ENCODE measurements at regions not wholly inside any gene's neighbourhood (a gene's known extent, or its start where the extent isn't known, plus 50 kb on each side); places are given as distances from the start of the nearest gene placed in this dataset.

GRCh38 chr7:84638339-84638697 is 443.7 kb upstream of the SEMA3A start:
- ChIA-PET POLR2A (no interaction called here), CTCF (no interaction called here)
- Histone ChIP-seq H3K4me3 (ENCODE audit: low read length) (no peak overlapping the region), H3K27me3 (ENCODE audit: control insufficient read depth in 2 of 2, insufficient read depth in 2 of 2, low read length in 2 of 2) (no peaks in the 10 kb centered on the region), H3K9me3 (ENCODE audit: control insufficient read depth in 2 of 3, low read length in 3 of 3) (no peaks in the 10 kb centered on the region), H3K27ac (ENCODE audit: low read depth, low read length) (no peak overlapping the region), H3K4me1 (ENCODE audit: control insufficient read depth in 2 of 2, insufficient read depth in 2 of 2, low read length in 2 of 2) (no peaks in the 10 kb centered on the region), H3K36me3 (ENCODE audit: control insufficient read depth in 2 of 3, insufficient read depth in 3 of 3, low read length in 3 of 3) (no peaks in the 10 kb centered on the region)
- no peak for ATAC-seq
- no peaks in the 10 kb centered on the region for H3K27me3 Mint-ChIP-seq
- peaks cover 0 to 12% (median 3%) of the 10 kb centered on the region in 11 donors for H3K9me3 Mint-ChIP-seq
- H3K4me3 Mint-ChIP-seq, result no peak overlapping the region
- intact Hi-C loops (cut with micrococcal nuclease), result no loop called here
- H3K4me1 Mint-ChIP-seq, result no peaks in the 10 kb centered on the region
- no peak overlapping the region for H3K27ac Mint-ChIP-seq
- no peak for DNase-seq
- H3K36me3 Mint-ChIP-seq, result peaks cover 0 to 5% (median 0%) of the 10 kb centered on the region in 5 donors

GRCh38 chr7:84637568-84638338 is 443.2 kb upstream of the SEMA3A start:
- no peaks in the 10 kb centered on the region for H3K36me3 ChIP-seq (ENCODE audit: control insufficient read depth in 2 of 3, insufficient read depth in 3 of 3, low read length in 3 of 3)
- no peaks in the 10 kb centered on the region for H3K27me3 Mint-ChIP-seq
- ATAC-seq (no peak), DNase-seq (no peak)
- peaks cover 0 to 17% (median 6%) of the 10 kb centered on the region in 11 donors for H3K9me3 Mint-ChIP-seq
- H3K27me3 ChIP-seq (ENCODE audit: control insufficient read depth in 2 of 2, insufficient read depth in 2 of 2, low read length in 2 of 2), result no peaks in the 10 kb centered on the region
- POLR2A ChIA-PET, result no interaction called here
- H3K27ac ChIP-seq (ENCODE audit: low read depth, low read length), result no peak overlapping the region
- no peak overlapping the region for H3K4me3 Mint-ChIP-seq
- H3K4me3 ChIP-seq (ENCODE audit: low read length), result no peak overlapping the region
- H3K4me1 Mint-ChIP-seq, result no peaks in the 10 kb centered on the region
- CTCF ChIA-PET, result no interaction called here
- H3K4me1 ChIP-seq (ENCODE audit: control insufficient read depth in 2 of 2, insufficient read depth in 2 of 2, low read length in 2 of 2), result no peaks in the 10 kb centered on the region
- H3K36me3 Mint-ChIP-seq, result peaks cover 0 to 5% (median 0%) of the 10 kb centered on the region in 5 donors
- no peaks in the 10 kb centered on the region for H3K9me3 ChIP-seq (ENCODE audit: control insufficient read depth in 2 of 3, low read length in 3 of 3)
- no peak overlapping the region for H3K27ac Mint-ChIP-seq
- intact Hi-C loops (cut with micrococcal nuclease), result no loop called here

- no peak overlapping the region for H3K4me3 Mint-ChIP-seq
- CTCF ChIA-PET, result no interaction called here
Measured at GRCh38 chr7:84631913-84632312, 437.3 kb upstream of the SEMA3A start.

GRCh38 chr7:84629640-84630318 is 435.2 kb upstream of the SEMA3A start:
- intact Hi-C loops (cut with micrococcal nuclease), result no loop called here
- Histone ChIP-seq H3K4me3 (ENCODE audit: low read length) (no peak overlapping the region), H3K36me3 (ENCODE audit: control insufficient read depth in 2 of 3, insufficient read depth in 3 of 3, low read length in 3 of 3) (no peaks in the 10 kb centered on the region), H3K9me3 (ENCODE audit: control insufficient read depth in 2 of 3, low read length in 3 of 3) (no peaks in the 10 kb centered on the region), H3K4me1 (ENCODE audit: control insufficient read depth in 2 of 2, insufficient read depth in 2 of 2, low read length in 2 of 2) (no peaks in the 10 kb centered on the region), H3K27me3 (ENCODE audit: control insufficient read depth in 2 of 2, insufficient read depth in 2 of 2, low read length in 2 of 2) (no peaks in the 10 kb centered on the region), H3K27ac (ENCODE audit: low read depth, low read length) (no peak overlapping the region)
- peaks cover 0 to 9% (median 2%) of the 10 kb centered on the region in 11 donors for H3K9me3 Mint-ChIP-seq
- no peaks in the 10 kb centered on the region for H3K36me3 Mint-ChIP-seq
- no peak for DNase-seq
- no peaks in the 10 kb centered on the region for H3K4me1 Mint-ChIP-seq
- ChIA-PET POLR2A (interaction anchor here (0.6 kb wide), 1 partner anchor 1841 kb away, joined by 3 read pairs; no protein-coding TSS in a partner anchor), CTCF (no interaction called here)
- no peak overlapping the region for H3K27ac Mint-ChIP-seq
- no peaks in the 10 kb centered on the region for H3K27me3 Mint-ChIP-seq
- H3K4me3 Mint-ChIP-seq, result no peak overlapping the region
- ATAC-seq, result no peak

More at GRCh38 chr7:84631913-84632312, 437.3 kb upstream of the SEMA3A start:
- ATAC-seq (no peak), DNase-seq (no peak)
- H3K36me3 ChIP-seq (ENCODE audit: control insufficient read depth in 2 of 3, insufficient read depth in 3 of 3, low read length in 3 of 3), result no peaks in the 10 kb centered on the region
- Mint-ChIP-seq H3K27ac (no peak overlapping the region), H3K9me3 (peaks cover 0 to 16% (median 6%) of the 10 kb centered on the region in 11 donors), H3K27me3 (no peaks in the 10 kb centered on the region), H3K36me3 (peaks cover 0 to 4% (median 0%) of the 10 kb centered on the region in 5 donors), H3K4me1 (no peaks in the 10 kb centered on the region)
- no peak overlapping the region for H3K27ac ChIP-seq (ENCODE audit: low read depth, low read length)
- H3K4me1 ChIP-seq (ENCODE audit: control insufficient read depth in 2 of 2, insufficient read depth in 2 of 2, low read length in 2 of 2), result no peaks in the 10 kb centered on the region
- H3K4me3 ChIP-seq (ENCODE audit: low read length), result no peak overlapping the region
- POLR2A ChIA-PET, result no interaction called here
- intact Hi-C loops (cut with micrococcal nuclease), result no loop called here
- no peaks in the 10 kb centered on the region for H3K27me3 ChIP-seq (ENCODE audit: control insufficient read depth in 2 of 2, insufficient read depth in 2 of 2, low read length in 2 of 2)
- no peaks in the 10 kb centered on the region for H3K9me3 ChIP-seq (ENCODE audit: control insufficient read depth in 2 of 3, low read length in 3 of 3)

DNA sequence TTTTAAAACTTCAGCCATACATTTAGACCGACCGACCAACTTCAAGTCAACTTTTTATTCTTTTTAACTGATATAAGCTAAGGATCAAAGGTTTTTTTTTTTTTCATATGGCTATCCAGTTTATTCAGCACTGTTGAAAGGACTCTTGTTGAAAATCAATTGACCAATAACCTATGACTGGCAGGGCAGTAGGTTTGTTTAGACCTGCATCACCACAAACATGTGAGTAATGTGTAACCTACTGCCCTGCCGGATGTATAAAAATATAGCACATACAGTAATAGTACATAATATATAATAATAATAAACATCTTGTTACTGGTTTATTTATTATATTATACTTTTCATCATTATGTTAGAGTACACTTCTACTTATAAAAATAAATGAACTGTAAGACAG is 434.6 kb upstream of the SEMA3A start:
- H3K4me1 ChIP-seq (ENCODE audit: control insufficient read depth in 2 of 2, insufficient read depth in 2 of 2, low read length in 2 of 2), result no peaks in the 10 kb centered on the region
- no peaks in the 10 kb centered on the region for H3K4me1 Mint-ChIP-seq
- no peak overlapping the region for H3K4me3 Mint-ChIP-seq
- intact Hi-C loops (cut with micrococcal nuclease), result no loop called here
- no peaks in the 10 kb centered on the region for H3K27me3 ChIP-seq (ENCODE audit: control insufficient read depth in 2 of 2, insufficient read depth in 2 of 2, low read length in 2 of 2)
- DNase-seq (no peak), ATAC-seq (no peak)
- H3K27ac ChIP-seq (ENCODE audit: low read depth, low read length), result no peak overlapping the region
- no peak overlapping the region for H3K4me3 ChIP-seq (ENCODE audit: low read length)
- no peak overlapping the region for H3K27ac Mint-ChIP-seq
- peaks cover 0 to 9% (median 2%) of the 10 kb centered on the region in 11 donors for H3K9me3 Mint-ChIP-seq
- H3K36me3 Mint-ChIP-seq, result no peaks in the 10 kb centered on the region
- ChIA-PET POLR2A (interaction anchor here (0.6 kb wide), 1 partner anchor 1842 kb away, joined by 3 read pairs; no protein-coding TSS in a partner anchor), CTCF (no interaction called here)
- no peaks in the 10 kb centered on the region for H3K9me3 ChIP-seq (ENCODE audit: control insufficient read depth in 2 of 3, low read length in 3 of 3)
- no peaks in the 10 kb centered on the region for H3K36me3 ChIP-seq (ENCODE audit: control insufficient read depth in 2 of 3, insufficient read depth in 3 of 3, low read length in 3 of 3)
- H3K27me3 Mint-ChIP-seq, result no peaks in the 10 kb centered on the region

DNA sequence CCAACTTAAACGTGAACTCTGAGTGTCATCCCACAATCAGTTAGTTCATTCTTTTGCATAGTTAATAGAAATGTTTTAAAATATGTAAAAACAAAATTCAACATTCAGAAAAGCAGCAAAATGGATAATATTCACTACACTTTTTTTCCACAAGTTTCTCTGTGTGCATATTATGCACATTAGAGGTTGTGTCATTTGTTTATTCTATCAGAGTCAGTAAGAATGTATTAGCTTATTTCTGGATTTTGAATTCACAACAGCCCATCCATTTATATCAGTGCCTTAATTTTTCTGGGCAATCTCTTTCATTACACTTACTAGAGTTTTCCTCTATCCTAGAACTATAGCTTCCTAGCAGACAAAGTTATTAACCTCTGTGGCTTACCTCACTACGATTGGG is 432.7 kb upstream of the SEMA3A start:
- no peak overlapping the region for H3K27ac ChIP-seq (ENCODE audit: low read depth, low read length)
- no peaks in the 10 kb centered on the region for H3K27me3 ChIP-seq (ENCODE audit: control insufficient read depth in 2 of 2, insufficient read depth in 2 of 2, low read length in 2 of 2)
- ChIA-PET CTCF (no interaction called here), POLR2A (no interaction called here)
- peaks cover 0 to 3% (median 0%) of the 10 kb centered on the region in 11 donors for H3K9me3 Mint-ChIP-seq
- H3K27ac Mint-ChIP-seq, result no peak overlapping the region
- H3K36me3 ChIP-seq (ENCODE audit: control insufficient read depth in 2 of 3, insufficient read depth in 3 of 3, low read length in 3 of 3), result no peaks in the 10 kb centered on the region
- H3K27me3 Mint-ChIP-seq, result no peaks in the 10 kb centered on the region
- H3K4me3 Mint-ChIP-seq, result no peak overlapping the region
- intact Hi-C loops (cut with micrococcal nuclease), result no loop called here
- H3K36me3 Mint-ChIP-seq, result no peaks in the 10 kb centered on the region
- no peaks in the 10 kb centered on the region for H3K9me3 ChIP-seq (ENCODE audit: control insufficient read depth in 2 of 3, low read length in 3 of 3)
- H3K4me3 ChIP-seq (ENCODE audit: low read length), result no peak overlapping the region
- no peaks in the 10 kb centered on the region for H3K4me1 Mint-ChIP-seq
- no peaks in the 10 kb centered on the region for H3K4me1 ChIP-seq (ENCODE audit: control insufficient read depth in 2 of 2, insufficient read depth in 2 of 2, low read length in 2 of 2)
- ATAC-seq, result no peak
- DNase-seq, result no peak

DNA sequence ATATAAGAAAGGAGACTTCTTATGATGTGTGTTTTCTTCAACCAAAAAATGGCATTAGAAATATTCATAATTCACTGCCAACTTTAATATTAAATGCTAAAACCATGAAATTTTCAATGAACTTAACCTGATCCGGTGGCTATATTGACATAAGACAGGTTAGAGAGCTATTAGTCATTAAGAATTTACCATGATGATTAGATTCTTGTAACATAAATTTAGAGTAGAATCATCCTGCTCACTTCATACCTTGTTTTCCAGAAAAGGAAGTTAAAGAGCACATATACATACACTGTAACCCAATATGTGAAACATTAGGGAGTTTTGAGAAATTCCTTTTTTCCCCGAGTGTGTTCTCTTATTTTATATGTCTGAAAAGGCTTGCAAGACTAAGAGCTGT is 430.3 kb upstream of the SEMA3A start:
- CTCF ChIA-PET, result no interaction called here

More for the DNA sequence above, 430.3 kb upstream of the SEMA3A start:
- H3K27ac Mint-ChIP-seq, result no peak overlapping the region
- Histone ChIP-seq H3K27me3 (ENCODE audit: control insufficient read depth in 2 of 2, insufficient read depth in 2 of 2, low read length in 2 of 2) (no peaks in the 10 kb centered on the region), H3K4me3 (ENCODE audit: low read length) (no peak overlapping the region), H3K36me3 (ENCODE audit: control insufficient read depth in 2 of 3, insufficient read depth in 3 of 3, low read length in 3 of 3) (no peaks in the 10 kb centered on the region), H3K4me1 (ENCODE audit: control insufficient read depth in 2 of 2, insufficient read depth in 2 of 2, low read length in 2 of 2) (no peaks in the 10 kb centered on the region), H3K9me3 (ENCODE audit: control insufficient read depth in 2 of 3, low read length in 3 of 3) (no peaks in the 10 kb centered on the region), H3K27ac (ENCODE audit: low read depth, low read length) (no peak overlapping the region)
- H3K4me3 Mint-ChIP-seq, result no peak overlapping the region
- DNase-seq (no peak), ATAC-seq (no peak)
- intact Hi-C loops (cut with micrococcal nuclease), result no loop called here
- no peaks in the 10 kb centered on the region for H3K36me3 Mint-ChIP-seq
- no peaks in the 10 kb centered on the region for H3K27me3 Mint-ChIP-seq
- H3K9me3 Mint-ChIP-seq, result peaks cover 0 to 2% (median 0%) of the 10 kb centered on the region in 11 donors
- POLR2A ChIA-PET, result interaction anchor here (0.7 kb wide), 1 partner anchor 289 kb away, joined by 3 read pairs; no protein-coding TSS in a partner anchor
- no peaks in the 10 kb centered on the region for H3K4me1 Mint-ChIP-seq

All from naive thymus-derived CD4-positive, alpha-beta T cell (primary cell).